Epithelial cell of esophagus (primary cell): ENCODE measurements at regions not wholly inside any gene's neighbourhood (a gene's known extent, or its start where the extent isn't known, plus 50 kb on each side); places are given as distances from the start of the nearest gene placed in this dataset.
A peak's percentile ranks its signal among the peaks of the same experiment; 100 is the strongest.
"Not testable (repeated sequence)": the region's sequence is repeated elsewhere in the genome, so short reads cannot be mapped to it uniquely, and the experiment has no call there.

ENCODE experiments used
- DNase-seq: peaks from one replicate; pipeline ENCODE4 v3.0.0; 2010; ENCODE audit warnings: low read depth
- H3K4me3 ChIP-seq: 2 replicates; pipeline ENCODE4 v1.5.1; 2011; ENCODE audit warnings: mild to moderate bottlenecking, low read length, control low read depth
- CTCF ChIP-seq: IDR thresholded peaks from 2 replicates; pipeline ENCODE4 v1.5.1; 2011; ENCODE audit warnings: low read depth, mild to moderate bottlenecking, low read length, control low read depth, inconsistent platforms; ENCODE audit not compliant: insufficient read depth; ENCODE audit errors: missing control alignments

DNA sequence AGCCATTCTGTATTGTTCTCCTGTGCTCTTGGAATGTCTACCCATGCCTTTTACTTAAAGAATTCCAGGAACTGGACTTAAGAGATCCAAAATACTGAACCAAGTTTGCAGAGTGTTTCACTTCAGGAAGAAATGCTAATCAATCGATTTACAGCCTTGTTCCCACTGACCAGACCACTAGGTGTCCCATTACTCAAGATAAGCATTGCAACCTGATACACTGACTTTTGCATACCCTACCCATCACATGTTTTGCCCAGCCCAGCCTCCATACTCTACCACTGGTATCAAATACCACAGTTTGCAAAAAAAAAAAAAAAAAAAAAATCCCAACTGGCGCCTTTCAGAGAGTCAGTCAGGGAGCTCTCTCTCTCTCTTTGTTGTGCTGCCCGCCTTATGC, 550.8 kb downstream of the CDH9 start:
- TF ChIP-seq CTCF = no peak
- no peak overlapping the region for H3K4me3 ChIP-seq
- DNase-seq = no peak

GRCh38 chr5:26486631-26487030, 551.8 kb downstream of the CDH9 start:
- H3K4me3 ChIP-seq = no peak overlapping the region
- no peak for TF ChIP-seq CTCF
- DNase-seq = no peak

DNA sequence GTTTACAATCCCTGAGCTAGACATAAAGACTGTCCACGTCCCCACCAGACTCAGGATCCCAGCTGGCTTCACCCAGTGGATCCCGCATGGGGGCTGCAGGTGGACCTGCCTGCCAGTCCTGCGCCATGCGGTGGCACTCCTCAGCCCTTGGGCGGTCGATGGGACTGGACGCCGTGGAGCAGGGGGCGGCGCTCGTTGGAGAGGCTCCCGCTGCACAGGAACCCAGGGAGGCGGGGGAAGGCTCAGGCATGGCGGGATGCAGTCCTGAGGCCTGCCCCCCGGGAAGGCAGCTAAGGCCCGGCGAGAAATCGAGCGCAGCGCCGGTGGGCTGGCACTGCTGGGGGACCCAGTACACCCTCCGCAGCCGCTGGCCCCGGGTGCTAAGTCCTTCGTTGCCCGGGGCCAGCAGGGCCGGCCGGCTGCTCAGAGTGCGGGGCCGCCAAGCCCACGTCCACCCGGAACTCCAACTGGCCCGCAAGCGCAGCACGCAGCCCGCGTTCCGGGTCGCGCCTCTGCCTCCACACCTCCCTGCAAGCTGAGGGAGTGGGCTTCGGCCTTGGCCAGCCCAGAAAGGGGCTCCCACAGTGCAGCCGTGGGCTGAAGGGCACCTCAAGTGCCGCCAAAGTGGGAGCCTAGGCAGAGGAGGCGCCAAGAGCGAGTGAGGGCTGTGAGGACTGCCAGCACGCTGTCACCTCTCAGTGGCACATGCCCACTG, 553.1 kb downstream of the CDH9 start:
- not testable (repeated sequence) for H3K4me3 ChIP-seq, DNase-seq

- DNase-seq = peak; percentile 36
- TF ChIP-seq CTCF = peak; percentile 48
- no peak overlapping the region for H3K4me3 ChIP-seq
Measured at GRCh38 chr5:26482810-26483375, 555.5 kb downstream of the CDH9 start.

DNA sequence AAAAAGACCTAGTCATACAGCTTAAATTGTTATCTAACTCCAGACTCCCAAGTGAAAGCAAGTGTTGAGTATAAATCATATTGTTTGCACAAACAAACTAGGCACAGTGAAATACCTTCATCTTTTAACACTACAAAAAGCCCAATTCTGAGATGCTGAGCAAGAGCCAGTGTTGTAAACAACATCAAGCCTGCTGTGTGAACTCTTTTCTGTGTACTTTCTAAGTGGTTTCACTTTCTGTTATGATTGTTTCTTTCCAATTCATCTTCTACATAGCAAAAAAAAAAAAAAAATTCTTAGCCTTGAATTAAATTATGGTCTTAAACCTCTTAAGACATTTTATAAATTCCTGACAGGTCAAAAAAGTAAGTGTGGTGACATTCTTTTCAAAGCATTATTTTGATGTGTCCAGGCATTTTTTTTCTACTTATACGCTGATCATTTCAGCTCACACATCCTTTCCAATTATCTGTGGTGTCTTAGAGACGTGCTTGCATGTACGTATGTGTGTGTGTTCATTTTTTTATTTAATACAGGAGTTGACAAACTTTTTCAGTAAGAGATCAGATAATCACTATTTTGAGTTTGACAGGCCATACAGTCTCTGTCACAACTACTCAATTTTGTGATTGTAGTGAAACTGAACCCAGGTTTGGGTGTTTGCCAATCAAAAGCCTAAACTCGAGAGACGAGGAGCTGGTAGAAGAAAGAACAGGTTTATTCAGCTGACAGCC, 556.1 kb downstream of the CDH9 start:
- TF ChIP-seq CTCF = no peak
- no peak overlapping the region for H3K4me3 ChIP-seq
- no peak for DNase-seq

DNA sequence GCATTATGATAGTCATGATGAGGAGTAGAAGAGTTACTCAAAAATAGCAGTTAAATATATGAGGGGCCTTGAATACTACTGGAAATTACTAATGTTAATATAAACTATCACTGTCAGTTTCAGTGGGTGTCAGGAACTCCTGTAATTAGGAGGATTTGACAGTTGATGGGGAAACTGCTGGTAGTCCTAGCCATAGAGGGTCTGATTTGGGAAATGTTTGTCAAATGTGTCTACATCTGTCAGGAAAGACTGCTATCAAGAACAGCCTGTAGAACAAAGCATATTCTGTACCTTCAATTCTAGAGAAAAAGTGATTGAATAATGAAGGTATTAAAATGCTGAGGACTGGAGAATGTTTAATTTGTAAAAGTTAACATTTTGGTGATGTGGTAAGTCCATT, 567.9 kb downstream of the CDH9 start:
- DNase-seq = no peak
- H3K4me3 ChIP-seq = no peak overlapping the region
- no peak for TF ChIP-seq CTCF

GRCh38 chr5:26439121-26439520, 599.3 kb downstream of the CDH9 start:
- no peak overlapping the region for H3K4me3 ChIP-seq
- TF ChIP-seq CTCF = no peak
- no peak for DNase-seq
